ENCODE measurements at regions not wholly inside any gene's neighbourhood (a gene's known extent, or its start where the extent isn't known, plus 50 kb on each side); places are given as distances from the start of the nearest gene placed in this dataset.

DNA sequence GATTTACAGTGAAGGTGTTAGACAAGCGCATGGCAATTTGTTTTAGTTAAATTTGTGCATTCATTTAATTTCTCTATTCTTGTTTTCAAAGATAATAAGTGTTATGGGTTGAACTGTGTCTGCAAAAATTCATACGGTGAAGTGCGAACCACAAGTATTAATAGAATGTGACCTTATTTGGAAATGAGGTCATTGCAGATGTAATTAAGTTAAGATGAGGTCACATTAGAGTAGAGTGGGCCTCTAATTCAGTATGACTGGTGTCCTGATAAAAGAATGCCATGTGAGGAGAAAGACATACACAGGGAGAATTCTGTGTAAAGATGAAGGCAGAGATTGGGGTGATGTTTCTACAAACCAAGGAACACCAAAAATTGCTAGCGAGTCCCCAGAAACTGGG, 158.8 kb upstream of the SEMA3E start:
- TF ChIP-seq, protein P1, sequence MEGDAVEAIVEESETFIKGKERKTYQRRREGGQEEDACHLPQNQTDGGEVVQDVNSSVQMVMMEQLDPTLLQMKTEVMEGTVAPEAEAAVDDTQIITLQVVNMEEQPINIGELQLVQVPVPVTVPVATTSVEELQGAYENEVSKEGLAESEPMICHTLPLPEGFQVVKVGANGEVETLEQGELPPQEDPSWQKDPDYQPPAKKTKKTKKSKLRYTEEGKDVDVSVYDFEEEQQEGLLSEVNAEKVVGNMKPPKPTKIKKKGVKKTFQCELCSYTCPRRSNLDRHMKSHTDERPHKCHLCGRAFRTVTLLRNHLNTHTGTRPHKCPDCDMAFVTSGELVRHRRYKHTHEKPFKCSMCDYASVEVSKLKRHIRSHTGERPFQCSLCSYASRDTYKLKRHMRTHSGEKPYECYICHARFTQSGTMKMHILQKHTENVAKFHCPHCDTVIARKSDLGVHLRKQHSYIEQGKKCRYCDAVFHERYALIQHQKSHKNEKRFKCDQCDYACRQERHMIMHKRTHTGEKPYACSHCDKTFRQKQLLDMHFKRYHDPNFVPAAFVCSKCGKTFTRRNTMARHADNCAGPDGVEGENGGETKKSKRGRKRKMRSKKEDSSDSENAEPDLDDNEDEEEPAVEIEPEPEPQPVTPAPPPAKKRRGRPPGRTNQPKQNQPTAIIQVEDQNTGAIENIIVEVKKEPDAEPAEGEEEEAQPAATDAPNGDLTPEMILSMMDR (conservative IDR thresholded peaks at IDR 0.05 in 1 of 2, IDR thresholded peaks at IDR 0.05 in 1 of 2; ENCODE audit: extremely low read depth in 1 of 2, insufficient read depth in 1 of 2, low read depth in 1 of 2, low read length in 2 of 2), result no peak
- TF ChIP-seq EZH2 (IDR thresholded peaks at IDR 0.05; ENCODE audit: borderline replicate concordance, low read length), result no peak

Measured in mammary epithelial cell (primary cell).